ENCODE measurements at regions not wholly inside any gene's neighbourhood (a gene's known extent, or its start where the extent isn't known, plus 50 kb on each side); places are given as distances from the start of the nearest gene placed in this dataset.

DNA sequence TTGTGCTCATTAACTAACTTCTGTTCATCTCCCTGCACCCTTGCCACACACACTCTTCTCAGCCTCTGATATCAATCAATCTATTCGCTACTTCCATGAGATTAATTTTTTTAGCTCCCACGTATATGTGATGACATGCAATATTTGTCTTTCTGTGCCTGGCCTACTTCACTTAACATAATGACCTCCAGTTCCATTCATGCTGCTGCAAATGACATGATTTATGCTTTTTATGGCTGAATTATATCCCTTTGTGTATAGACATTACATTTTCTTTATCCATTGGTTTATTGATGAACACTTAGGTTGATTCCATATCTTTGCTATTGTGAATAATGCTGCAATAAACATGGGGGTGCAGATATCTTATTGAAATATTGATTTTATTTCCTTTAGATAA is 50.8 kb upstream of the SPTLC3 start:
- no peaks in the 10 kb centered on the region for H3K27me3 ChIP-seq (ENCODE audit: control insufficient read depth in 4 of 4, insufficient read depth in 4 of 4, low read length in 3 of 4)
- no peak overlapping the region for H3K9ac ChIP-seq (ENCODE audit: low read depth in 1 of 2, low read length in 2 of 2)
- 72% methylated on average over 2 of the region's 2 CpGs for WGBS

More for the DNA sequence above, 50.8 kb upstream of the SPTLC3 start:
- Histone ChIP-seq H3K9me3 (ENCODE audit: control insufficient read depth in 4 of 4, low read length in 3 of 4) (no peaks in the 10 kb centered on the region), H3K4me1 (ENCODE audit: control insufficient read depth in 4 of 4, insufficient read depth in 4 of 4, low read length in 3 of 4) (no peaks in the 10 kb centered on the region), H3K36me3 (ENCODE audit: control insufficient read depth in 4 of 4, insufficient read depth in 3 of 4, low read depth in 1 of 4, low read length in 3 of 4) (no peaks in the 10 kb centered on the region), H3K4me3 (ENCODE audit: low read depth in 1 of 3, low read length in 3 of 3) (no peak overlapping the region), H3K27ac (ENCODE audit: low read depth in 1 of 2, low read length in 2 of 2) (no peak overlapping the region)
- no peak for DNase-seq (ENCODE audit: low spot score)
- TF ChIP-seq FOXA1 (IDR thresholded peaks at IDR 0.05) (no peak), JUND (IDR thresholded peaks at IDR 0.05) (no peak), ATF3 (IDR thresholded peaks at IDR 0.05) (no peak), HNF4A (conservative IDR thresholded peaks at IDR 0.05) (no peak), GABPA (IDR thresholded peaks at IDR 0.05 in 1 of 2, conservative IDR thresholded peaks at IDR 0.05 in 1 of 2) (no peak), FOXA2 (IDR thresholded peaks at IDR 0.05) (no peak), EGR1 (IDR thresholded peaks at IDR 0.05; ENCODE audit: low read depth in 2 of 2) (no peak), NR2F2 (IDR thresholded peaks at IDR 0.05) (no peak), CTCF (IDR thresholded peaks at IDR 0.05; ENCODE audit: low read depth, low read length, missing input control) (no peak), REST (IDR thresholded peaks at IDR 0.05) (no peak), SP1 (IDR thresholded peaks at IDR 0.05) (no peak), YY1 (IDR thresholded peaks at IDR 0.05) (no peak), HNF4G (IDR thresholded peaks at IDR 0.05) (no peak), RXRA (IDR thresholded peaks at IDR 0.05) (no peak), RAD21 (IDR thresholded peaks at IDR 0.05) (no peak), TAF1 (conservative IDR thresholded peaks at IDR 0.05) (no peak)
- TF ChIP-seq, protein P1, sequence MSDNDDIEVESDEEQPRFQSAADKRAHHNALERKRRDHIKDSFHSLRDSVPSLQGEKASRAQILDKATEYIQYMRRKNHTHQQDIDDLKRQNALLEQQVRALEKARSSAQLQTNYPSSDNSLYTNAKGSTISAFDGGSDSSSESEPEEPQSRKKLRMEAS (IDR thresholded peaks at IDR 0.05): no peak
- TF ChIP-seq, protein P2, sequence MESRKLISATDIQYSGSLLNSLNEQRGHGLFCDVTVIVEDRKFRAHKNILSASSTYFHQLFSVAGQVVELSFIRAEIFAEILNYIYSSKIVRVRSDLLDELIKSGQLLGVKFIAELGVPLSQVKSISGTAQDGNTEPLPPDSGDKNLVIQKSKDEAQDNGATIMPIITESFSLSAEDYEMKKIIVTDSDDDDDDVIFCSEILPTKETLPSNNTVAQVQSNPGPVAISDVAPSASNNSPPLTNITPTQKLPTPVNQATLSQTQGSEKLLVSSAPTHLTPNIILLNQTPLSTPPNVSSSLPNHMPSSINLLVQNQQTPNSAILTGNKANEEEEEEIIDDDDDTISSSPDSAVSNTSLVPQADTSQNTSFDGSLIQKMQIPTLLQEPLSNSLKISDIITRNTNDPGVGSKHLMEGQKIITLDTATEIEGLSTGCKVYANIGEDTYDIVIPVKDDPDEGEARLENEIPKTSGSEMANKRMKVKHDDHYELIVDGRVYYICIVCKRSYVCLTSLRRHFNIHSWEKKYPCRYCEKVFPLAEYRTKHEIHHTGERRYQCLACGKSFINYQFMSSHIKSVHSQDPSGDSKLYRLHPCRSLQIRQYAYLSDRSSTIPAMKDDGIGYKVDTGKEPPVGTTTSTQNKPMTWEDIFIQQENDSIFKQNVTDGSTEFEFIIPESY (IDR thresholded peaks at IDR 0.05): no peak
